ENCODE measurements at regions not wholly inside any gene's neighbourhood (a gene's known extent, or its start where the extent isn't known, plus 50 kb on each side); places are given as distances from the start of the nearest gene placed in this dataset.

GRCh38 chr3:5055357-5056110 lies 66.6 kb upstream of the ARL8B start:
- DNase-seq (ENCODE audit: low spot score): no peak
- H3K27ac ChIP-seq: no peak overlapping the region
- POLR2A ChIA-PET (ENCODE audit: low non-redundant PET): no interaction called here
- TF ChIP-seq CTCF (conservative IDR thresholded peaks at IDR 0.05; ENCODE audit: low read depth): no peak
- CTCF ChIA-PET: no interaction called here

- no peak for TF ChIP-seq CTCF (conservative IDR thresholded peaks at IDR 0.05; ENCODE audit: low read depth)
- no peak overlapping the region for H3K27ac ChIP-seq
- no peak for DNase-seq (ENCODE audit: low spot score)
- CTCF ChIA-PET: no interaction called here
- POLR2A ChIA-PET (ENCODE audit: low non-redundant PET): no interaction called here
These were observed 66.0 kb upstream of the ARL8B start for GRCh38 chr3:5056111-5056391.

- POLR2A ChIA-PET (ENCODE audit: low non-redundant PET): no interaction called here
- TF ChIP-seq CTCF (conservative IDR thresholded peaks at IDR 0.05; ENCODE audit: low read depth): no peak
- CTCF ChIA-PET: interaction anchor here (0.5 to 0.9 kb wide), 5 partner anchors 35 to 346 kb away, joined by 3 to 5 read pairs (median 4); no protein-coding TSS in a partner anchor
- H3K27ac ChIP-seq: no peak overlapping the region
- no peak for DNase-seq (ENCODE audit: low spot score)
These were observed 64.8 kb upstream of the ARL8B start for GRCh38 chr3:5057272-5057671.

GRCh38 chr3:5057857-5058324 lies 64.2 kb upstream of the ARL8B start:
- DNase-seq (ENCODE audit: low spot score): peak; percentile 45
- ChIA-PET POLR2A (ENCODE audit: low non-redundant PET) (no interaction called here), CTCF (interaction anchor here (0.5 to 0.9 kb wide), 7 partner anchors 52 to 346 kb away, joined by 3 to 5 read pairs (median 3); no protein-coding TSS in a partner anchor)
- peak; percentile 72 for TF ChIP-seq CTCF (conservative IDR thresholded peaks at IDR 0.05; ENCODE audit: low read depth)
- H3K27ac ChIP-seq: peak overlapping the region; percentile 88

- peak overlapping the region; percentile 88 for H3K27ac ChIP-seq
- no peak for DNase-seq (ENCODE audit: low spot score)
- POLR2A ChIA-PET (ENCODE audit: low non-redundant PET): interaction anchor here (0.7 kb wide), 1 partner anchor 63 kb away, joined by 3 read pairs; no protein-coding TSS in a partner anchor
- CTCF ChIA-PET: interaction anchor here (0.6 to 0.7 kb wide), 3 partner anchors 79 to 151 kb away, joined by 3 to 4 read pairs (median 3); no protein-coding TSS in a partner anchor
- TF ChIP-seq CTCF (conservative IDR thresholded peaks at IDR 0.05; ENCODE audit: low read depth): no peak
These were observed 63.6 kb upstream of the ARL8B start for GRCh38 chr3:5058471-5058951.

- no peak for TF ChIP-seq CTCF (conservative IDR thresholded peaks at IDR 0.05; ENCODE audit: low read depth)
- ChIA-PET POLR2A (ENCODE audit: low non-redundant PET) (no interaction called here), CTCF (no interaction called here)
- no peak overlapping the region for H3K27ac ChIP-seq
- DNase-seq (ENCODE audit: low spot score): no peak
These were observed 62.3 kb upstream of the ARL8B start for GRCh38 chr3:5059782-5060181.

All from RWPE1 (cell line).